ENCODE measurements at regions not wholly inside any gene's neighbourhood (a gene's known extent, or its start where the extent isn't known, plus 50 kb on each side); places are given as distances from the start of the nearest gene placed in this dataset.

- H3K4me3 Mint-ChIP-seq (ENCODE audit: unreplicated experiment) = no peak overlapping the region
- H3K9me3 Mint-ChIP-seq (ENCODE audit: low read depth) = peaks cover 11% of the 10 kb centered on the region
- H3K4me1 Mint-ChIP-seq (ENCODE audit: low read depth) = peaks cover 5% of the 10 kb centered on the region
- no peak for DNase-seq (ENCODE audit: low spot score)
- no peaks in the 10 kb centered on the region for H3K27me3 Mint-ChIP-seq (ENCODE audit: low read depth)
- no peak for TF ChIP-seq CTCF (IDR thresholded peaks at IDR 0.05)
- no peaks in the 10 kb centered on the region for H3K36me3 Mint-ChIP-seq (ENCODE audit: low read depth)
- H3K27ac Mint-ChIP-seq (ENCODE audit: unreplicated experiment) = no peak overlapping the region
These were observed 779.7 kb downstream of the DCDC2C start for GRCh38 chr2:4483050-4483449.

- Mint-ChIP-seq H3K4me1 (ENCODE audit: low read depth) (no peaks in the 10 kb centered on the region), H3K27ac (ENCODE audit: unreplicated experiment) (no peak overlapping the region), H3K27me3 (ENCODE audit: low read depth) (no peaks in the 10 kb centered on the region), H3K9me3 (ENCODE audit: low read depth) (peaks cover 10% of the 10 kb centered on the region), H3K4me3 (ENCODE audit: unreplicated experiment) (no peak overlapping the region), H3K36me3 (ENCODE audit: low read depth) (no peaks in the 10 kb centered on the region)
- DNase-seq (ENCODE audit: low spot score) = no peak
- no peak for TF ChIP-seq CTCF (IDR thresholded peaks at IDR 0.05)
These were observed 783.6 kb downstream of the DCDC2C start for GRCh38 chr2:4486971-4487370.

GRCh38 chr2:4499316-4500030 is 796.1 kb downstream of the DCDC2C start:
- H3K27ac Mint-ChIP-seq (ENCODE audit: unreplicated experiment) = peak overlapping the region; percentile 87
- no peak for TF ChIP-seq CTCF (IDR thresholded peaks at IDR 0.05)
- no peaks in the 10 kb centered on the region for H3K36me3 Mint-ChIP-seq (ENCODE audit: low read depth)
- H3K27me3 Mint-ChIP-seq (ENCODE audit: low read depth) = no peaks in the 10 kb centered on the region
- H3K4me1 Mint-ChIP-seq (ENCODE audit: low read depth) = peaks cover 45% of the 10 kb centered on the region
- H3K4me3 Mint-ChIP-seq (ENCODE audit: unreplicated experiment) = no peak overlapping the region
- H3K9me3 Mint-ChIP-seq (ENCODE audit: low read depth) = no peaks in the 10 kb centered on the region
- DNase-seq (ENCODE audit: low spot score) = no peak

- Mint-ChIP-seq H3K9me3 (ENCODE audit: low read depth) (no peaks in the 10 kb centered on the region), H3K27me3 (ENCODE audit: low read depth) (no peaks in the 10 kb centered on the region), H3K27ac (ENCODE audit: unreplicated experiment) (peak overlapping the region; percentile 42), H3K4me1 (ENCODE audit: low read depth) (peaks cover 50% of the 10 kb centered on the region), H3K4me3 (ENCODE audit: unreplicated experiment) (no peak overlapping the region), H3K36me3 (ENCODE audit: low read depth) (no peaks in the 10 kb centered on the region)
- TF ChIP-seq CTCF (IDR thresholded peaks at IDR 0.05) = no peak
- DNase-seq (ENCODE audit: low spot score) = no peak
These were observed 798.1 kb downstream of the DCDC2C start for GRCh38 chr2:4501525-4501924.

GRCh38 chr2:4502230-4502843 is 799.0 kb downstream of the DCDC2C start:
- TF ChIP-seq CTCF (IDR thresholded peaks at IDR 0.05) = no peak
- Mint-ChIP-seq H3K36me3 (ENCODE audit: low read depth) (no peaks in the 10 kb centered on the region), H3K27ac (ENCODE audit: unreplicated experiment) (peak overlapping the region; percentile 82), H3K4me3 (ENCODE audit: unreplicated experiment) (no peak overlapping the region), H3K4me1 (ENCODE audit: low read depth) (peaks cover 53% of the 10 kb centered on the region), H3K27me3 (ENCODE audit: low read depth) (no peaks in the 10 kb centered on the region), H3K9me3 (ENCODE audit: low read depth) (no peaks in the 10 kb centered on the region)
- DNase-seq (ENCODE audit: low spot score) = no peak
